HepG2 (cell line): ENCODE measurements at regions not wholly inside any gene's neighbourhood (a gene's known extent, or its start where the extent isn't known, plus 50 kb on each side); places are given as distances from the start of the nearest gene placed in this dataset.

Source experiments
- CREM ChIP-seq, 2 experiments: sonication (generic) in 1 of 2; formaldehyde crosslinking in 1 of 2; IDR thresholded peaks; 2 replicates each; pipeline versions ENCODE4 v1.4.0 to v1.6.1; 2016 to 2020; ENCODE audit warnings: antibody characterized with exemption in 1 of 2, mild to moderate bottlenecking in 1 of 2, missing genetic modification reagents in 1 of 2
- ELF3 ChIP-seq: IDR thresholded peaks from 2 replicates; pipeline ENCODE4 v1.6.1; 2016; ENCODE audit warnings: missing genetic modification reagents, missing compliant biosample characterization
- ELF4 ChIP-seq: sonication (generic); formaldehyde crosslinking; IDR thresholded peaks from 2 replicates; pipeline ENCODE4 v1.5.0; 2020; ENCODE audit warnings: missing genetic modification reagents, mild to moderate bottlenecking, moderate library complexity, borderline replicate concordance
- HDAC2 ChIP-seq: sonication (generic); formaldehyde crosslinking; IDR thresholded peaks from 2 replicates; pipeline ENCODE4 v1.4.0; 2020; ENCODE audit warnings: missing genetic modification reagents
- HES4 ChIP-seq: sonication (generic); formaldehyde crosslinking; IDR thresholded peaks from 2 replicates; pipeline ENCODE4 v1.9.0; 2021; ENCODE audit warnings: mild to moderate bottlenecking, missing genetic modification reagents, borderline replicate concordance
- HNRNPK ChIP-seq: fragments of 200-400 bp; formaldehyde crosslinking; IDR thresholded peaks from 2 replicates; pipeline ENCODE4 v1.6.1; 2018; ENCODE audit warnings: low read length, low read depth, moderate library complexity, mild to moderate bottlenecking; ENCODE audit not compliant: poor library complexity, severe bottlenecking
- ISL2 ChIP-seq: sonication (generic); formaldehyde crosslinking; IDR thresholded peaks from 2 replicates; pipeline ENCODE4 v1.5.0; 2020; ENCODE audit warnings: missing genetic modification reagents
- KLF6 ChIP-seq: IDR thresholded peaks from 2 replicates; pipeline ENCODE4 v1.8.0; 2016; ENCODE audit warnings: missing biosample characterization, missing genetic modification reagents
- LCORL ChIP-seq, 2 experiments: fragments of 450-650 bp in 1 of 2; sonication (generic) in 1 of 2; formaldehyde crosslinking in 1 of 2; IDR thresholded peaks; 2 replicates each; pipeline versions ENCODE4 v1.5.0 to v1.6.1; 2017 to 2020; ENCODE audit warnings: antibody characterized with exemption in 1 of 2, missing genetic modification reagents in 1 of 2
- RXRB ChIP-seq: IDR thresholded peaks from 2 replicates; pipeline ENCODE4 v1.6.1; 2016; ENCODE audit warnings: borderline replicate concordance, missing genetic modification reagents, missing compliant biosample characterization
- SOX13 ChIP-seq, 3 experiments: fragments of 450-650 bp in 1 of 3; sonication (generic) in 1 of 3; formaldehyde crosslinking in 1 of 3; IDR thresholded peaks in 2 of 3; conservative IDR thresholded peaks in 1 of 3; 2 replicates each; pipeline versions ENCODE4 v1.5.0 to v1.6.1; 2016 to 2020; ENCODE audit warnings: antibody characterized with exemption in 1 of 3, mild to moderate bottlenecking in 1 of 3, missing compliant biosample characterization in 1 of 3, missing genetic modification reagents in 1 of 3, moderate library complexity in 1 of 3
- SOX5 ChIP-seq: IDR thresholded peaks from 2 replicates; pipeline ENCODE4 v1.6.1; 2016; ENCODE audit warnings: borderline replicate concordance
- ZKSCAN5 ChIP-seq: sonication (generic); formaldehyde crosslinking; IDR thresholded peaks from 2 replicates; pipeline ENCODE4 v1.5.1; 2020; ENCODE audit warnings: mild to moderate bottlenecking, missing genetic modification reagents
- ZNF317 ChIP-seq: sonication (generic); formaldehyde crosslinking; IDR thresholded peaks from 2 replicates; pipeline ENCODE4 v1.5.0; 2020; ENCODE audit warnings: mild to moderate bottlenecking, missing genetic modification reagents
- ZNF34 ChIP-seq: sonication (generic); formaldehyde crosslinking; IDR thresholded peaks from 2 replicates; pipeline ENCODE4 v1.4.0; 2020; ENCODE audit warnings: mild to moderate bottlenecking, missing genetic modification reagents, borderline replicate concordance
- ZNF383 ChIP-seq: sonication (generic); formaldehyde crosslinking; IDR thresholded peaks from 2 replicates; pipeline ENCODE4 v1.4.0; 2020; ENCODE audit warnings: missing genetic modification reagents, mild to moderate bottlenecking, borderline replicate concordance
- ZNF652 ChIP-seq: IDR thresholded peaks from 2 replicates; pipeline ENCODE4 v1.6.1; 2016; ENCODE audit warnings: low read depth, borderline replicate concordance
- ZNF7 ChIP-seq: IDR thresholded peaks from 2 replicates; pipeline ENCODE4 v1.6.1; 2016; ENCODE audit warnings: missing biosample characterization, missing genetic modification reagents
- ZNF772 ChIP-seq: sonication (generic); formaldehyde crosslinking; IDR thresholded peaks from 2 replicates; pipeline ENCODE4 v1.5.0; 2020; ENCODE audit warnings: mild to moderate bottlenecking, missing genetic modification reagents
- TF ChIP-seq, protein P1 (sequence below): IDR thresholded peaks from 2 replicates; pipeline ENCODE4 v1.6.1; 2016; ENCODE audit warnings: low read depth
- TF ChIP-seq, protein P2 (sequence below), 2 experiments: sonication (generic) in 1 of 2; formaldehyde crosslinking in 1 of 2; IDR thresholded peaks; 2 replicates each; pipeline versions ENCODE4 v1.5.1 to v1.6.1; 2011 to 2020; ENCODE audit warnings: borderline replicate concordance in 1 of 2, low read depth in 1 of 2, low read length in 1 of 2, mild to moderate bottlenecking in 1 of 2, missing genetic modification reagents in 1 of 2, moderate library complexity in 1 of 2
- TF ChIP-seq, protein P3 (sequence below): IDR thresholded peaks from 2 replicates; pipeline ENCODE4 v1.6.1; 2012; ENCODE audit warnings: low read depth, low read length, improper control_type of control experiment
- TF ChIP-seq, protein P4 (sequence below): sonication (generic); formaldehyde crosslinking; IDR thresholded peaks from 2 replicates; pipeline ENCODE4 v1.4.0; 2020; ENCODE audit warnings: mild to moderate bottlenecking, missing genetic modification reagents

DNA sequence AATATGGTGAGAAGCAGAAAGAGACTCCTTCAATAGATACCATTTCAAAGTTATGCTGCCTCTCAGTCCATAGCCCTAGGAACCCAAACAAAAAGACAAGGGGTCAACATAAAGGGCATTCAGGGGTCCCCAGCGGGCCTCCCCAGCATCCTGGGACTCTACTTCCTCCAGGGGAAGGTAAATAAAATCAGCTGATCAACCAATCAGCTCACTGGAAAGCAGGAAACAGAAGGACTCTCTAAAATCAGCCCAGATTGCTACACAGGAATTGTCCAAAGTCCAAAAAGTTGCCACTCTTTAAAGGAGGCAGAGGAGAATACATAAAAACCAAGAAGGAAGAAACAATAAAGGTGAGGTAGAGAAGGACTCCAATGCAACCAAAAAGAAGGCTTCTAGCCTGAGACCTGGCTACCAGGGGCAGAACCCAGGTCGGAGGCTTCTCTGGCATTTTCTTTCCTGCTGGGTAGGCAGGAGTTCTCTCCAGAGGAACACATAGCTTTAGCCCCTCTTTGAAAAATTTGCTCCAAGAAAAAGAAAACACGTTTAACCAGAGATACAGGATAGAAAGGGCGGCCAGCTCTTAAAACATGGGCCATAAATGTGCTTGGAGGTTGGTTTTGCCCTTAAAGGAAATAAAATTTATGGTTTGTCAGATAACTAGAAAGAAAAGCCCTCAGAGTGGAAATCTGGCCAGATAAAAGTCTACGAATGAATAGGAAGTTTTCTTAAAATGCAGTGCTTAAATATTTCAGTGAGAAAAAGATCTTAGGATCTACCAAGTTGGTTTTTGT lies 404.6 kb downstream of the SOX9 start (continued):
- peak; percentile 58; the same call in 1 of the 2 replicates for TF ChIP-seq ZNF772 (CRISPR knock-in tag)
- TF ChIP-seq ZNF7 (CRISPR knock-in tag) = peak; percentile 60
- TF ChIP-seq ZNF383 (CRISPR knock-in tag) = no peak
- TF ChIP-seq KLF6 (CRISPR knock-in tag) = no peak
- no peak for TF ChIP-seq HNRNPK
- TF ChIP-seq HES4 (CRISPR knock-in tag) = no peak
- TF ChIP-seq CREM (IDR thresholded peaks at IDR 0.05) = peak; percentile 59
- TF ChIP-seq CREM (CRISPR knock-in tag; IDR thresholded peaks at IDR 0.05) = no peak
- no peak for TF ChIP-seq ZKSCAN5
- no peak for TF ChIP-seq SOX13 (IDR thresholded peaks at IDR 0.05)
- peak in 1 of 2 experiments; percentile 50; a peak in 1 of 4 replicates for TF ChIP-seq SOX13 (CRISPR knock-in tag; conservative IDR thresholded peaks at IDR 0.05 in 1 of 2, IDR thresholded peaks at IDR 0.05 in 1 of 2)
- peak; percentile 99 for TF ChIP-seq ELF3
- TF ChIP-seq ZNF317 (CRISPR knock-in tag) = no peak
- TF ChIP-seq, protein P1, sequence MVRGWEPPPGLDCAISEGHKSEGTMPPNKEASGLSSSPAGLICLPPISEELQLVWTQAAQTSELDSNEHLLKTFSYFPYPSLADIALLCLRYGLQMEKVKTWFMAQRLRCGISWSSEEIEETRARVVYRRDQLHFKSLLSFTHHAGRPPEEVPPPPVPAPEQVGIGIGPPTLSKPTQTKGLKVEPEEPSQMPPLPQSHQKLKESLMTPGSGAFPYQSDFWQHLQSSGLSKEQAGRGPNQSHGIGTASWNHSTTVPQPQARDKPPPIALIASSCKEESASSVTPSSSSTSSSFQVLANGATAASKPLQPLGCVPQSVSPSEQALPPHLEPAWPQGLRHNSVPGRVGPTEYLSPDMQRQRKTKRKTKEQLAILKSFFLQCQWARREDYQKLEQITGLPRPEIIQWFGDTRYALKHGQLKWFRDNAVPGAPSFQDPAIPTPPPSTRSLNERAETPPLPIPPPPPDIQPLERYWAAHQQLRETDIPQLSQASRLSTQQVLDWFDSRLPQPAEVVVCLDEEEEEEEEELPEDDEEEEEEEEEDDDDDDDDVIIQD (CRISPR knock-in tag) = peak; percentile 71; the same call in 1 of the 2 replicates
- peak; percentile 25 for TF ChIP-seq ZNF652 (CRISPR knock-in tag)
- TF ChIP-seq HDAC2 = peak; percentile 52; the same call in 1 of the 2 replicates
- no peak for TF ChIP-seq ZNF34 (CRISPR knock-in tag)
- TF ChIP-seq, protein P2, sequence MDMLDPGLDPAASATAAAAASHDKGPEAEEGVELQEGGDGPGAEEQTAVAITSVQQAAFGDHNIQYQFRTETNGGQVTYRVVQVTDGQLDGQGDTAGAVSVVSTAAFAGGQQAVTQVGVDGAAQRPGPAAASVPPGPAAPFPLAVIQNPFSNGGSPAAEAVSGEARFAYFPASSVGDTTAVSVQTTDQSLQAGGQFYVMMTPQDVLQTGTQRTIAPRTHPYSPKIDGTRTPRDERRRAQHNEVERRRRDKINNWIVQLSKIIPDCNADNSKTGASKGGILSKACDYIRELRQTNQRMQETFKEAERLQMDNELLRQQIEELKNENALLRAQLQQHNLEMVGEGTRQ (IDR thresholded peaks at IDR 0.05; ENCODE audit: low read depth, low read length) = no peak
- TF ChIP-seq, protein P2 (CRISPR knock-in tag; IDR thresholded peaks at IDR 0.05; ENCODE audit: borderline replicate concordance) = no peak
- TF ChIP-seq LCORL (IDR thresholded peaks at IDR 0.05) = no peak
- peak; percentile 67 for TF ChIP-seq LCORL (CRISPR knock-in tag; IDR thresholded peaks at IDR 0.05)
- TF ChIP-seq, protein P3, sequence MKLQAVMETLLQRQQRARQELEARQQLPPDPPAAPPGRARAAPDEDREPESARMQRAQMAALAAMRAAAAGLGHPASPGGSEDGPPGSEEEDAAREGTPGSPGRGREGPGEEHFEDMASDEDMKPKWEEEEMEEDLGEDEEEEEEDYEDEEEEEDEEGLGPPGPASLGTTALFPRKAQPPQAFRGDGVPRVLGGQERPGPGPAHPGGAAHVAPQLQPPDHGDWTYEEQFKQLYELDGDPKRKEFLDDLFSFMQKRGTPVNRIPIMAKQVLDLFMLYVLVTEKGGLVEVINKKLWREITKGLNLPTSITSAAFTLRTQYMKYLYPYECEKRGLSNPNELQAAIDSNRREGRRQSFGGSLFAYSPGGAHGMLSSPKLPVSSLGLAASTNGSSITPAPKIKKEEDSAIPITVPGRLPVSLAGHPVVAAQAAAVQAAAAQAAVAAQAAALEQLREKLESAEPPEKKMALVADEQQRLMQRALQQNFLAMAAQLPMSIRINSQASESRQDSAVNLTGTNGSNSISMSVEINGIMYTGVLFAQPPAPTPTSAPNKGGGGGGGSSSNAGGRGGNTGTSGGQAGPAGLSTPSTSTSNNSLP = no peak
- TF ChIP-seq RXRB (CRISPR knock-in tag) = peak; percentile 56; the same call in 1 of the 2 replicates
- TF ChIP-seq ELF4 (CRISPR knock-in tag) = 0 out of 2 replicates have a peak, but pooled peaks have one; percentile 52
- TF ChIP-seq ISL2 (CRISPR knock-in tag) = peak; percentile 36; the same call in 1 of the 2 replicates
- TF ChIP-seq, protein P4, sequence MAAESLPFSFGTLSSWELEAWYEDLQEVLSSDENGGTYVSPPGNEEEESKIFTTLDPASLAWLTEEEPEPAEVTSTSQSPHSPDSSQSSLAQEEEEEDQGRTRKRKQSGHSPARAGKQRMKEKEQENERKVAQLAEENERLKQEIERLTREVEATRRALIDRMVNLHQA = no peak
- TF ChIP-seq SOX5 = peak; percentile 56
